GM12873 (cell line): ENCODE measurements at regions not wholly inside any gene's neighbourhood (a gene's known extent, or its start where the extent isn't known, plus 50 kb on each side); places are given as distances from the start of the nearest gene placed in this dataset.

ENCODE experiments used
- CTCF ChIP-seq: IDR thresholded peaks from 2 replicates; pipeline ENCODE4 v1.5.1; 2012; ENCODE audit warnings: low read depth, mild to moderate bottlenecking, moderate library complexity, low read length, control low read depth; ENCODE audit not compliant: insufficient read depth; ENCODE audit errors: missing control alignments

GRCh38 chr2:215773728-215774127 lies 239.6 kb downstream of the MREG start:
- TF ChIP-seq CTCF, result no peak

GRCh38 chr2:215772634-215773563 lies 240.5 kb downstream of the MREG start:
- TF ChIP-seq CTCF, result no peak

- no peak for TF ChIP-seq CTCF
These were observed 241.3 kb downstream of the MREG start for GRCh38 chr2:215772003-215772402.

GRCh38 chr2:215771241-215771640 lies 242.1 kb downstream of the MREG start:
- no peak for TF ChIP-seq CTCF

GRCh38 chr2:215770668-215771067 lies 242.7 kb downstream of the MREG start:
- TF ChIP-seq CTCF, result no peak

- no peak for TF ChIP-seq CTCF
These were observed 244.1 kb downstream of the MREG start for GRCh38 chr2:215769246-215769645.

GRCh38 chr2:215767625-215768024 lies 245.7 kb downstream of the MREG start:
- no peak for TF ChIP-seq CTCF
